ENCODE measurements at regions not wholly inside any gene's neighbourhood (a gene's known extent, or its start where the extent isn't known, plus 50 kb on each side); places are given as distances from the start of the nearest gene placed in this dataset.

DNA sequence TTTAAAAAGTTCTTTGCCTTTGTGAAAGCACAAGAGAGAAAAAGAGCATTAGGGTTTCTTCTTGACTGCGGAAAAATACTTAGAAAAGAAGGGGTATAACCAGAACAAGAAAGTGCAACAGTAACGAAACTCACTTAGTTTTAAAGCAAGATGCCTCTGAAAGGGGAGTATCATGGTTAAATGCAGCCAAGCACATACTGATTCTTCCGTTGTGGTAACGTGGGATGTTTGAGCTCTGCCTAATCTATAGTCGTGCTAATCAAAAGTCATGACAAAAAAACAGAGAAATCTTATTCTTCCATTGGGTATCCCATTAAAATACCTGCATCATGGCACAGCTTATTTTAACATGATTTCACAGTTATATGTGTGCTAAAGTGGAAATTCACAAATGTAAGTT, 187.8 kb upstream of the LRFN5 start:
- no peak overlapping the region for H3K27ac ChIP-seq
- intact Hi-C loops (cut with DNase I), result no loop called here
- H3K9me3 ChIP-seq, result no peaks in the 10 kb centered on the region
- no peaks in the 10 kb centered on the region for H3K36me3 ChIP-seq
- H3K27me3 ChIP-seq, result no peaks in the 10 kb centered on the region
- H3K4me1 ChIP-seq, result no peaks in the 10 kb centered on the region
- 35 to 47% methylated on average over 5 of the region's 5 CpGs for WGBS, 2 donors
- no peak for FAIRE-seq
- H3K4me3 ChIP-seq, result no peak overlapping the region
- DNase-seq, result no peak
- no peak for ATAC-seq
- TF ChIP-seq CTCF (IDR thresholded peaks at IDR 0.05), result no peak

DNA sequence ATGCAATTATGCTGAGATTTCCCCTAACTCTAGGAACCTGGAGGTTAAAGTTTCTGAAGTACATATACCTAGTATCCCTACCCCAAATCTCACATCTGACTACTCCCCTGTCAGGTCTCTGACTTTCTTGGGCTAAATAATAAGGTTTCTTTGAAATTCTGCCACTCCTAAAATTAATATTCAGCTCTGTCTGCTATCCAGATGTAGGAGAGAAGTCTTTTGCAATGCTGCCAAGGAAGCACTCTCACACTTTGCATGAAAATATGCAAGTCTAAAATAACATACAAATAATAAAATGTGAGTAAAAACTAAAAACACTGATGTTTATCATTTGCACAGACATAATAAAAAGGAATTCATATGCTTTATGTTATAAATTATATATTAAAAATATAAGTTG, 196.9 kb upstream of the LRFN5 start:
- Histone ChIP-seq H3K4me1 (no peaks in the 10 kb centered on the region), H3K27me3 (no peaks in the 10 kb centered on the region), H3K27ac (no peak overlapping the region), H3K4me3 (no peak overlapping the region), H3K36me3 (no peaks in the 10 kb centered on the region), H3K9me3 (no peaks in the 10 kb centered on the region)
- FAIRE-seq (no peak), DNase-seq (no peak), ATAC-seq (no peak)
- no peak for TF ChIP-seq CTCF (IDR thresholded peaks at IDR 0.05)
- intact Hi-C loops (cut with DNase I), result no loop called here

GRCh38 chr14:41404126-41404525, 202.6 kb upstream of the LRFN5 start:
- Histone ChIP-seq H3K4me3 (no peak overlapping the region), H3K27ac (no peak overlapping the region), H3K9me3 (no peaks in the 10 kb centered on the region), H3K27me3 (no peaks in the 10 kb centered on the region), H3K4me1 (no peaks in the 10 kb centered on the region), H3K36me3 (no peaks in the 10 kb centered on the region)
- DNase-seq, result no peak
- no peak for TF ChIP-seq CTCF (IDR thresholded peaks at IDR 0.05)
- FAIRE-seq, result no peak
- intact Hi-C loops (cut with DNase I), result no loop called here
- ATAC-seq, result no peak

DNA sequence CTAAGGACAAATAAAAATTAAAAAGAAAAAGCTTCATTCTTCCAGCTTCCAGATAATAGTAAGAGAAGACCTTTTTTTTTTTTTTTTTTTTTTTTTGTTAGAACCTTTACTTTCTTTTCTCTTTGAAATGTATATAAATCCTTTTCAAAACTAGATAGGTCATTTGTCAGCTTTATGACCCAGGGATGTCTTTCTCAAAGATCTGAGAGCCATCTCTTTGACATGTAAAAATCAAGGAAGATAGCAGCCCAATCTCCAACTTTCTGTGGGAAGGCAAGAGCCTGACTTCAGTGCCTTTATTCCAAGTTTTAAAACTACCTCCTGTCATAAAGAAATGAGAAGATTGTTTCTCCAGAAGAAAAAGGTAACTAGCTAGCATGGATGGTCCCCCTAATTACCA, 203.3 kb upstream of the LRFN5 start:
- intact Hi-C loops (cut with DNase I), result no loop called here
- TF ChIP-seq CTCF (IDR thresholded peaks at IDR 0.05), result no peak
- Histone ChIP-seq H3K36me3 (no peaks in the 10 kb centered on the region), H3K9me3 (no peaks in the 10 kb centered on the region), H3K27me3 (no peaks in the 10 kb centered on the region), H3K4me1 (no peaks in the 10 kb centered on the region), H3K27ac (no peak overlapping the region), H3K4me3 (no peak overlapping the region)
- ATAC-seq (no peak), FAIRE-seq (no peak), DNase-seq (no peak)

- H3K27ac ChIP-seq, result no peak overlapping the region
- H3K4me1 ChIP-seq, result no peaks in the 10 kb centered on the region
- H3K4me3 ChIP-seq, result no peak overlapping the region
- intact Hi-C loops (cut with DNase I), result no loop called here
- H3K9me3 ChIP-seq, result no peaks in the 10 kb centered on the region
- H3K27me3 ChIP-seq, result no peaks in the 10 kb centered on the region
- ATAC-seq, result no peak
- no peaks in the 10 kb centered on the region for H3K36me3 ChIP-seq
- no peak for DNase-seq
- TF ChIP-seq CTCF (IDR thresholded peaks at IDR 0.05), result no peak
- FAIRE-seq, result no peak
These were observed 208.8 kb upstream of the LRFN5 start for GRCh38 chr14:41397926-41398325.

Data from pancreas (tissue), 10 donors.